Activated CD8-positive, alpha-beta memory T cell treated with anti-CD3 and anti-CD28 coated beads for 1 hour (primary cell): ENCODE measurements at regions not wholly inside any gene's neighbourhood (a gene's known extent, or its start where the extent isn't known, plus 50 kb on each side); places are given as distances from the start of the nearest gene placed in this dataset.

ENCODE experiments used
- DNase-seq, 2 donors: peaks; one replicate each; pipeline ENCODE4 v3.0.0-alpha.2; 2020; ENCODE audit warnings: low read depth in 1 of 2; ENCODE audit errors: extremely low read depth in 1 of 2

GRCh38 chr1:87437663-87438295 is 109.1 kb downstream of the LMO4 start:
- DNase-seq: no peak

- no peak for DNase-seq
These were observed 111.1 kb downstream of the LMO4 start for GRCh38 chr1:87439821-87440220.

GRCh38 chr1:87449348-87449963 is 120.8 kb downstream of the LMO4 start:
- DNase-seq: no peak

- DNase-seq: no peak
These were observed 121.5 kb downstream of the LMO4 start for GRCh38 chr1:87450136-87450535.

GRCh38 chr1:87450615-87451209 is 122.0 kb downstream of the LMO4 start:
- DNase-seq: no peak

GRCh38 chr1:87451229-87451920 is 122.7 kb downstream of the LMO4 start:
- DNase-seq: no peak

- no peak for DNase-seq
These were observed 124.0 kb downstream of the LMO4 start for GRCh38 chr1:87452648-87453047.

GRCh38 chr1:87457408-87457807 is 128.7 kb downstream of the LMO4 start:
- no peak for DNase-seq

GRCh38 chr1:87462894-87463293 is 134.2 kb downstream of the LMO4 start:
- DNase-seq: no peak

- DNase-seq: no peak
These were observed 135.4 kb downstream of the LMO4 start for GRCh38 chr1:87464022-87464490.

- DNase-seq: no peak
These were observed 137.9 kb downstream of the LMO4 start for GRCh38 chr1:87466621-87467020.

GRCh38 chr1:87472716-87473115 is 144.0 kb downstream of the LMO4 start:
- DNase-seq: no peak

- DNase-seq: no peak
These were observed 144.6 kb downstream of the LMO4 start for GRCh38 chr1:87473203-87473661.

GRCh38 chr1:87474098-87474497 is 145.4 kb downstream of the LMO4 start:
- no peak for DNase-seq

- DNase-seq: no peak
These were observed 149.6 kb downstream of the LMO4 start for GRCh38 chr1:87478231-87478630.

- no peak for DNase-seq
These were observed 166.5 kb downstream of the LMO4 start for GRCh38 chr1:87495147-87495546.

- no peak for DNase-seq
These were observed 167.2 kb downstream of the LMO4 start for GRCh38 chr1:87495870-87496269.

GRCh38 chr1:87497380-87498203 is 168.9 kb downstream of the LMO4 start:
- DNase-seq: no peak

- DNase-seq: no peak
These were observed 173.1 kb downstream of the LMO4 start for GRCh38 chr1:87501738-87502137.

GRCh38 chr1:87505391-87505983 is 176.8 kb downstream of the LMO4 start:
- DNase-seq: no peak
